ENCODE measurements at regions not wholly inside any gene's neighbourhood (a gene's known extent, or its start where the extent isn't known, plus 50 kb on each side); places are given as distances from the start of the nearest gene placed in this dataset.

GRCh38 chr4:187937557-187937956 lies 58.0 kb upstream of the ZFP42 start:
- Histone ChIP-seq H3K36me3 (replicated peaks) (no peaks in the 10 kb centered on the region), H3K27ac (no peak overlapping the region), H3K27me3 (replicated peaks) (no peaks in the 10 kb centered on the region), H3K4me3 (ENCODE audit: low read depth, low read length) (no peak overlapping the region)
- no peak for DNase-seq
- TF ChIP-seq CTCF (IDR thresholded peaks at IDR 0.05; ENCODE audit: low read depth, low read length, missing control alignments), result no peak
- in situ Hi-C loops (cut with HindIII; ENCODE audit: low pct_ligation_motif_present, low sequenced_read_pairs), result no loop called here

DNA sequence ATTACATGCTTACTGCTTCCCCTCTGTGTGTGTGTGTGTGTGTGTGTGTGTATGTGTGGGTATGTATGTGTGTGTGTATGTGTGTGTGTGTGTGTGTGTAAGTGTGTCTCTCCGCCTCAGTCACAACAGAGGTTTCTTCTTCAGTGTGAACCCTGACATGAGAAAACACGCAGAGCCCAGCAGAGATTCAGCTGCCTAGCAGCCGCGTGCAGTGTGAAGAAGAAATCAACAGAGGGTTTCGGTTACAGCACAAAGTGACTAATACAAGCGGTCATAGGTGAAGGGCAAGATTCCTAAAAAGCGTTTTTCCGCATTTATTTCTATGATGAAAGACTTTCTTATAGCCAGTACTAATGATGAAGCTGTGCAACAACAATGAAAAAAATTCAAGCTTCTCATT lies 55.3 kb upstream of the ZFP42 start:
- H3K36me3 ChIP-seq (replicated peaks), result no peaks in the 10 kb centered on the region
- in situ Hi-C loops (cut with HindIII; ENCODE audit: low pct_ligation_motif_present, low sequenced_read_pairs), result no loop called here
- peak; percentile 73 for DNase-seq
- no peaks in the 10 kb centered on the region for H3K27me3 ChIP-seq (replicated peaks)
- peak overlapping the region; percentile 39 for H3K27ac ChIP-seq
- no peak overlapping the region for H3K4me3 ChIP-seq (ENCODE audit: low read depth, low read length)
- TF ChIP-seq CTCF (IDR thresholded peaks at IDR 0.05; ENCODE audit: low read depth, low read length, missing control alignments), result no peak

DNA sequence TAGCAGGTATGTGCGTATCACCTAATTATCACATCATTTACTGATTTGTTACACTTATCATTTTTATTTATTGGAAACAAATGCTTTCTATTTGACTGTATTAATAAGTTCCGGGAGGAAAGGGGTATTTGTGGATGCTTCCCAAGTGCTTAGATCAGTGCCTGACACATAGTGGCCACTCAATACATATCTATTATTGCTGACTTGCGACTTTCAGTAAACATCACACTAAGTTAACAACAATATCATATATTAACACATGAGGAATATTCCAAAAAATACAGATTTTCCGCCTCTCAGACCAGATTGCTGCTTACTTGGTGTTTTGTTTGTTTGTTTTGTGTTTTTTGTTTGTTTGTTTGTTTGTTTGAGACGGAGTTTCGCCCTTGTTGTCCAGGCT lies 52.6 kb upstream of the ZFP42 start:
- Histone ChIP-seq H3K27ac (no peak overlapping the region), H3K27me3 (replicated peaks) (no peaks in the 10 kb centered on the region), H3K36me3 (replicated peaks) (no peaks in the 10 kb centered on the region), H3K4me3 (ENCODE audit: low read depth, low read length) (no peak overlapping the region)
- TF ChIP-seq CTCF (IDR thresholded peaks at IDR 0.05; ENCODE audit: low read depth, low read length, missing control alignments), result no peak
- no peak for DNase-seq
- in situ Hi-C loops (cut with HindIII; ENCODE audit: low pct_ligation_motif_present, low sequenced_read_pairs), result no loop called here

DNA sequence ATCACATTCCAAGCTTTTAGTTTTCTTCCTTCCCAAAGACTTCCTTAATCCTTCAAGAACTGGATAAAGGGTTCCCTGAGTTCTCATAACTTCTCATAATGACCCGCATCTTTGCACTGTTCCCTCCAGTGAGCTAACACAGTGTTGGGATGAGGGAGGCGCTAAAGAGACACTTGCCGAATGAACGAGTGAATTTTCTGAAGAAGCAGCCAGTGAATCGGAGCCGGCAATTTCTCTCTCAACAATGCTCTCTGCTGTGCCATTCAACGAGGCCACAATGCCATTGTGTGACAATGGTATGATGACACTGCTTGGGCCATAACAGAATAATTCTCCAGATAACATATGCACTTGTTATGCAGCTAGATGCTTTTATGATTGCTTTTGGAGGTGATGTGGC lies 51.4 kb upstream of the ZFP42 start:
- DNase-seq, result no peak
- Histone ChIP-seq H3K4me3 (ENCODE audit: low read depth, low read length) (no peak overlapping the region), H3K36me3 (replicated peaks) (no peaks in the 10 kb centered on the region), H3K27ac (no peak overlapping the region), H3K27me3 (replicated peaks) (no peaks in the 10 kb centered on the region)
- in situ Hi-C loops (cut with HindIII; ENCODE audit: low pct_ligation_motif_present, low sequenced_read_pairs), result no loop called here
- TF ChIP-seq CTCF (IDR thresholded peaks at IDR 0.05; ENCODE audit: low read depth, low read length, missing control alignments), result no peak
